ENCODE measurements at regions not wholly inside any gene's neighbourhood (a gene's known extent, or its start where the extent isn't known, plus 50 kb on each side); places are given as distances from the start of the nearest gene placed in this dataset.

- no peak for DNase-seq
Observed at GRCh38 chr11:69416762-69417698, 64.4 kb upstream of the LINC01488 start.

- no peak for DNase-seq
Observed at GRCh38 chr11:69417699-69418085, 63.8 kb upstream of the LINC01488 start.

GRCh38 chr11:69418576-69419296, 62.7 kb upstream of the LINC01488 start:
- no peak for DNase-seq

GRCh38 chr11:69419662-69420395, 61.6 kb upstream of the LINC01488 start:
- DNase-seq = no peak

- DNase-seq = no peak
Observed at GRCh38 chr11:69422645-69423044, 58.8 kb upstream of the LINC01488 start.

GRCh38 chr11:69423181-69423580, 58.3 kb upstream of the LINC01488 start:
- no peak for DNase-seq

- DNase-seq = no peak
Observed at GRCh38 chr11:69423611-69424385, 57.7 kb upstream of the LINC01488 start.

- DNase-seq = no peak
Observed at GRCh38 chr11:69424748-69425147, 56.7 kb upstream of the LINC01488 start.

GRCh38 chr11:69425444-69425843, 56.0 kb upstream of the LINC01488 start:
- no peak for DNase-seq

- DNase-seq = no peak
Observed at GRCh38 chr11:69425895-69426544, 55.4 kb upstream of the LINC01488 start.

GRCh38 chr11:69427337-69427736, 54.1 kb upstream of the LINC01488 start:
- DNase-seq = no peak

- no peak for DNase-seq
Observed at GRCh38 chr11:69427906-69428880, 53.3 kb upstream of the LINC01488 start.

- DNase-seq = no peak
Observed at GRCh38 chr11:69429716-69430491, 51.6 kb upstream of the LINC01488 start.

GRCh38 chr11:69430566-69430965, 50.9 kb upstream of the LINC01488 start:
- no peak for DNase-seq

- no peak for DNase-seq
Observed at GRCh38 chr11:69431136-69431535, 50.3 kb upstream of the LINC01488 start.
